ENCODE measurements at regions not wholly inside any gene's neighbourhood (a gene's known extent, or its start where the extent isn't known, plus 50 kb on each side); places are given as distances from the start of the nearest gene placed in this dataset.
"Not testable (repeated sequence)": the region's sequence is repeated elsewhere in the genome, so short reads cannot be mapped to it uniquely, and the experiment has no call there.

DNA sequence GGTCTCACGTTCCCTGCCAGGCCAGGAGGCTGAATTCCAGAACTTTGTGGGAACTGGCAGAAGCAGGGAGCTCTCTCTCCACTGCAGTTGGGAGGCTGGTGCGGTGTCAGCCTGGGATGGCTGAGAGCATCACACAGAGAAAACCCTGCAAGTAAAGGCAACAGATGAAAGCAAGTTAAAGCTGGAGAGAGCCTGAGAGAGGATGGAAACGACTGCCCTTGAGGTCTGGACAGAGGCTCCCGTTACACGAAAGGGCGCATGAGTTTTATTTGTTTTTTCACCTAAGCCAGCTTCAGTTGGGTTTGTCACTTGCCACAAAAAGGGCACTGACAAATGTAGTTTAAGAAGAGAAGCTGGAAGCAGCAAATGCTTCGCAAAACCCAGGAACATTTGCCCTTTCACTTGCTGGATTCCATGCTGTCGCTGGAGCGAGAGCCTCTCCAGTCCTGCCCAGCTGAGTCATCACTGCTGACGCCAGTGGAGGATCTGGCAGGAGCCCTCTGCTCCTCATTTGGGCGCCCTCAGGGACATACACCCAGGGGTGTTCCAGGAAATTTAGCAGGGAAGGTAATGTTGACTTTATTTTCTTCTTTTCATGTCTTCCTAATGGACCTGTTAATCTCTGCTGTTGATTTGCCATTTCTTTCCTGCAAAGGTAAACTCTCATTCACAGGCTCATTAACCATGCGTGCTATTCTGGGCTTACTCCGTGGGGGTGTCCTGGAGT, 308.8 kb upstream of the SFSWAP start:
- not testable (repeated sequence) for TF ChIP-seq POLR2A (IDR thresholded peaks at IDR 0.05)
- TF ChIP-seq, protein P1, sequence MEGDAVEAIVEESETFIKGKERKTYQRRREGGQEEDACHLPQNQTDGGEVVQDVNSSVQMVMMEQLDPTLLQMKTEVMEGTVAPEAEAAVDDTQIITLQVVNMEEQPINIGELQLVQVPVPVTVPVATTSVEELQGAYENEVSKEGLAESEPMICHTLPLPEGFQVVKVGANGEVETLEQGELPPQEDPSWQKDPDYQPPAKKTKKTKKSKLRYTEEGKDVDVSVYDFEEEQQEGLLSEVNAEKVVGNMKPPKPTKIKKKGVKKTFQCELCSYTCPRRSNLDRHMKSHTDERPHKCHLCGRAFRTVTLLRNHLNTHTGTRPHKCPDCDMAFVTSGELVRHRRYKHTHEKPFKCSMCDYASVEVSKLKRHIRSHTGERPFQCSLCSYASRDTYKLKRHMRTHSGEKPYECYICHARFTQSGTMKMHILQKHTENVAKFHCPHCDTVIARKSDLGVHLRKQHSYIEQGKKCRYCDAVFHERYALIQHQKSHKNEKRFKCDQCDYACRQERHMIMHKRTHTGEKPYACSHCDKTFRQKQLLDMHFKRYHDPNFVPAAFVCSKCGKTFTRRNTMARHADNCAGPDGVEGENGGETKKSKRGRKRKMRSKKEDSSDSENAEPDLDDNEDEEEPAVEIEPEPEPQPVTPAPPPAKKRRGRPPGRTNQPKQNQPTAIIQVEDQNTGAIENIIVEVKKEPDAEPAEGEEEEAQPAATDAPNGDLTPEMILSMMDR (IDR thresholded peaks at IDR 0.05) = not testable (repeated sequence)
